A673 (cell line): ENCODE measurements at regions not wholly inside any gene's neighbourhood (a gene's known extent, or its start where the extent isn't known, plus 50 kb on each side); places are given as distances from the start of the nearest gene placed in this dataset.

Experiments
- BruUV-seq: library from RNA; stranded (reverse); fragments of 400-500 nt; replicated peaks from 2 replicates; lab custom pipeline; 2021; lab: Mats Ljungman, UMichigan
- CTCF ChIA-PET: fragments of 300-600 bp; sonication (Branson Sonifier 250); formaldehyde crosslinking; loops from one replicate; lab custom pipeline; 2022; ENCODE audit warnings: antibody characterized with exemption; lab: Charles Lee
- POLR2A ChIA-PET: fragments of 300-600 bp; sonication (Branson Sonifier 250); formaldehyde crosslinking; loops from one replicate; lab custom pipeline; 2022; ENCODE audit warnings: antibody characterized with exemption; ENCODE audit not compliant: low non-redundant PET; lab: Charles Lee
- DNase-seq: peaks from one replicate; pipeline ENCODE4 v3.0.0-alpha.2; 2015; ENCODE audit warnings: low spot score
- H3K27ac ChIP-seq: fragments of 200-600 bp; sonication (generic); 2 replicates; pipeline ENCODE4 v1.5.1; 2016; ENCODE audit warnings: mixed run types, low read depth, mild to moderate bottlenecking, mixed read lengths, antibody characterized with exemption, low read length; ENCODE audit not compliant: poor library complexity, severe bottlenecking
- H3K27me3 ChIP-seq: fragments of 200-600 bp; sonication (generic); replicated peaks from 2 replicates; pipeline ENCODE4 v1.6.1; 2017; ENCODE audit warnings: mixed run types, low read depth, mild to moderate bottlenecking, mixed read lengths, antibody characterized with exemption, low read length; ENCODE audit not compliant: insufficient read depth, poor library complexity
- H3K36me3 ChIP-seq: fragments of 200-600 bp; sonication (generic); 2 replicates; pipeline ENCODE4 v1.6.1; 2016; ENCODE audit warnings: mixed run types, mild to moderate bottlenecking, mixed read lengths, antibody characterized with exemption, low read length; ENCODE audit not compliant: insufficient read depth, poor library complexity, severe bottlenecking
- H3K4me1 ChIP-seq: fragments of 200-600 bp; sonication (generic); 2 replicates; pipeline ENCODE4 v1.6.1; 2017; ENCODE audit warnings: mixed run types, mild to moderate bottlenecking, mixed read lengths, antibody characterized with exemption, low read length; ENCODE audit not compliant: insufficient read depth, poor library complexity, severe bottlenecking
- H3K4me3 ChIP-seq: fragments of 200-600 bp; sonication (generic); 2 replicates; pipeline ENCODE4 v1.5.1; 2016; ENCODE audit warnings: low read depth, mixed run types, mild to moderate bottlenecking, mixed read lengths, low read length; ENCODE audit not compliant: poor library complexity, severe bottlenecking
- H3K9me3 ChIP-seq: fragments of 200-600 bp; sonication (generic); 2 replicates; pipeline ENCODE4 v1.6.1; 2016; ENCODE audit warnings: mixed run types, low read depth, mild to moderate bottlenecking, mixed read lengths, antibody characterized with exemption, low read length; ENCODE audit not compliant: poor library complexity, severe bottlenecking
- EZH2 ChIP-seq: fragments of 200-600 bp; sonication (generic); IDR thresholded peaks from 2 replicates; pipeline ENCODE4 v1.6.1; 2017; ENCODE audit warnings: borderline replicate concordance, low read depth, mild to moderate bottlenecking, mixed read lengths, antibody characterized with exemption, low read length; ENCODE audit not compliant: poor library complexity, severe bottlenecking
- intact Hi-C: fragments of 100-400 bp; cut with micrococcal nuclease; formaldehyde crosslinking; loops from one replicate; pipeline ENCODE4 v1.10.0; 2022; ENCODE audit not compliant: unreplicated experiment
- TF ChIP-seq, protein P1 (sequence below): fragments of 300-800, 200-600 bp; sonication (generic); conservative IDR thresholded peaks from 2 replicates; pipeline ENCODE4 v1.5.1; 2017; ENCODE audit warnings: low read depth, mild to moderate bottlenecking, antibody characterized with exemption, low read length, moderate library complexity, mixed read lengths

DNA sequence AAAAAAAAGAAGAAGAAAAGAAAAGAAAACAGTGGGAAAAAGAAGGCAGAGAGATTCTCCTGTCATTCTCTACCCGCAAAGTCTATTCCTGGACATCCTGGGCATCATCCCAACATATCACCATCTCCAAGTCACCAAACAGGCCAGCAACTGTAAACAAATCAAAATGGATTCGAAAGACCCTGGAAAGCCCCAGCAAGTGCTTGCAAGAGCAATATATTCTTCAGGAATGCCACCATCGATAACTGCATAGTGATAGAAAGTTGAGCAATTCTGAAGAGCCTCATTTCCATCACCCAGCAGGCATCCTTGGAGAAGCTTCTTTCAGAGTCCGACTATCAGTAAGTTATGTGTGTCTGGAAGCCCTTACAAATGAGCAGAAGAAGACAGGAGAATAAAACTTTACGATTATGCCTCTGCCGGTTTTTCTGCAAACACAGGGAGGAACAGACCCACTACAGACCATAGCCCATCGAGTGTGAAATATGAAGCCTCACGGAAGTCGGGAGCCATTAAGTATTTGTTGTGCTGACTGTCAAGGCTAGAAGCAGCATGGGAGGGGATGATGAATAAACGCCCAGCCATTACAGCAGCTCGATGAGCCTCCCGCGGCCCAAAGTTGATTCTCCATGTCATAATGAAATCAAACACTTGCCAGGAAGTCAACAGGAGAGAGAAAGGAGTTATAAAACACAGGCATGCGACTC is 64.5 kb upstream of the SEC14L1 start:
- intact Hi-C loops = no loop called here
- Histone ChIP-seq H3K27ac (peak overlapping the region; percentile 60), H3K4me1 (peaks cover 12% of the 10 kb centered on the region), H3K27me3 (no peaks in the 10 kb centered on the region), H3K9me3 (no peaks in the 10 kb centered on the region), H3K36me3 (no peaks in the 10 kb centered on the region), H3K4me3 (peak overlapping the region; percentile 24)
- no peak for TF ChIP-seq EZH2
- TF ChIP-seq, protein P1, sequence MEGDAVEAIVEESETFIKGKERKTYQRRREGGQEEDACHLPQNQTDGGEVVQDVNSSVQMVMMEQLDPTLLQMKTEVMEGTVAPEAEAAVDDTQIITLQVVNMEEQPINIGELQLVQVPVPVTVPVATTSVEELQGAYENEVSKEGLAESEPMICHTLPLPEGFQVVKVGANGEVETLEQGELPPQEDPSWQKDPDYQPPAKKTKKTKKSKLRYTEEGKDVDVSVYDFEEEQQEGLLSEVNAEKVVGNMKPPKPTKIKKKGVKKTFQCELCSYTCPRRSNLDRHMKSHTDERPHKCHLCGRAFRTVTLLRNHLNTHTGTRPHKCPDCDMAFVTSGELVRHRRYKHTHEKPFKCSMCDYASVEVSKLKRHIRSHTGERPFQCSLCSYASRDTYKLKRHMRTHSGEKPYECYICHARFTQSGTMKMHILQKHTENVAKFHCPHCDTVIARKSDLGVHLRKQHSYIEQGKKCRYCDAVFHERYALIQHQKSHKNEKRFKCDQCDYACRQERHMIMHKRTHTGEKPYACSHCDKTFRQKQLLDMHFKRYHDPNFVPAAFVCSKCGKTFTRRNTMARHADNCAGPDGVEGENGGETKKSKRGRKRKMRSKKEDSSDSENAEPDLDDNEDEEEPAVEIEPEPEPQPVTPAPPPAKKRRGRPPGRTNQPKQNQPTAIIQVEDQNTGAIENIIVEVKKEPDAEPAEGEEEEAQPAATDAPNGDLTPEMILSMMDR = no peak
- ChIA-PET CTCF (interaction anchor here (0.9 kb wide), 1 partner anchor 12 kb away, joined by 3 read pairs; no protein-coding TSS in a partner anchor), POLR2A (no interaction called here)
- peak; percentile 70 for DNase-seq
- no TSS peak for BruUV-seq

GRCh38 chr17:77083531-77083930 is 57.2 kb upstream of the SEC14L1 start:
- no peaks in the 10 kb centered on the region for H3K27me3 ChIP-seq
- H3K4me3 ChIP-seq = no peak overlapping the region
- no peak for TF ChIP-seq EZH2
- TF ChIP-seq, protein P1 = no peak
- H3K9me3 ChIP-seq = no peaks in the 10 kb centered on the region
- intact Hi-C loops = no loop called here
- CTCF ChIA-PET = no interaction called here
- DNase-seq = no peak
- no peak overlapping the region for H3K27ac ChIP-seq
- no peaks in the 10 kb centered on the region for H3K36me3 ChIP-seq
- POLR2A ChIA-PET = no interaction called here
- no peaks in the 10 kb centered on the region for H3K4me1 ChIP-seq
- BruUV-seq = no TSS peak

DNA sequence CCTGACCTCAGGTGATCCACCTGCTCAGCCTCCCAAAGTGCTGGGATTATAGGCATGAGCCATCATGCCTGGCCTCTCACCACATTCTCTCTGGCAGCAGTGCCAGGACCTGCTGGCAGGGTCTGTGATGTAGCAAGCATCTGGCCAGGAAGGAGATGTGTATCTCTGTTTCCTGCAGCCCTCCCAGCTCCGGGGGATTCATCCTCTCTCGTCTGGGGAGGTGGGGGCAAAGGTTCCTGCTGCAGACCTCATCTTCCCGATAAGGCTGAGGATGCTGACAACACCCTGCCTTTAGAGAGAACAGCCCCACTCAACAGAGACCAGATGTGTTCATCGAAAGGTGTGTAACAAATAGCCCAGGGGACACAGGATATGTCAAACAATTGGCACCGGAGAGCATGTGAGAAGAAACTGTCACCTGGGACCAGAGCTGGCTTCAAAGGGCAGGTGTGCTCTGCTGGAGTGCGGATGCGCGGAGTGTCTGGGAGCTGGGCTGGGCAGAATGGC is 54.8 kb upstream of the SEC14L1 start:
- no peak for TF ChIP-seq EZH2
- TF ChIP-seq, protein P1 = no peak
- CTCF ChIA-PET = interaction anchor here (0.6 kb wide), 1 partner anchor 165 kb away, joined by 3 read pairs; no protein-coding TSS in a partner anchor
- no peak overlapping the region for H3K27ac ChIP-seq
- no peaks in the 10 kb centered on the region for H3K27me3 ChIP-seq
- no peak overlapping the region for H3K4me3 ChIP-seq
- no peak for DNase-seq
- BruUV-seq = no TSS peak
- H3K4me1 ChIP-seq = peaks cover 10% of the 10 kb centered on the region
- H3K36me3 ChIP-seq = peaks cover 9% of the 10 kb centered on the region
- POLR2A ChIA-PET = no interaction called here
- intact Hi-C loops = loop anchor here (1.0 to 5.0 kb wide), 2 partner anchors 161 to 411 kb away; no protein-coding TSS in a partner anchor
- no peaks in the 10 kb centered on the region for H3K9me3 ChIP-seq
